GM19438 (cell line): ENCODE measurements at regions not wholly inside any gene's neighbourhood (a gene's known extent, or its start where the extent isn't known, plus 50 kb on each side); places are given as distances from the start of the nearest gene placed in this dataset.
"Not testable (repeated sequence)": the region's sequence is repeated elsewhere in the genome, so short reads cannot be mapped to it uniquely, and the experiment has no call there.

ENCODE experiments used
- ATAC-seq: cut with Tn5 transposase; IDR thresholded peaks from one replicate; pipeline ENCODE4 v1.9.1; 2021; ENCODE audit warnings: low read depth; ENCODE audit not compliant: unreplicated experiment

GRCh38 chr11:100528872-100529416 is 158.1 kb upstream of the ARHGAP42 start:
- ATAC-seq = no peak

- ATAC-seq = not testable (repeated sequence)
Measured at GRCh38 chr11:100531290-100531689, 155.8 kb upstream of the ARHGAP42 start.

GRCh38 chr11:100536979-100537378 is 150.1 kb upstream of the ARHGAP42 start:
- no peak for ATAC-seq

- ATAC-seq = no peak
Measured at GRCh38 chr11:100543386-100543785, 143.7 kb upstream of the ARHGAP42 start.

GRCh38 chr11:100545556-100545955 is 141.5 kb upstream of the ARHGAP42 start:
- no peak for ATAC-seq

GRCh38 chr11:100545970-100546369 is 141.1 kb upstream of the ARHGAP42 start:
- ATAC-seq = no peak

GRCh38 chr11:100546714-100547113 is 140.4 kb upstream of the ARHGAP42 start:
- no peak for ATAC-seq

- ATAC-seq = no peak
Measured at GRCh38 chr11:100550298-100550697, 136.8 kb upstream of the ARHGAP42 start.

GRCh38 chr11:100550912-100551632 is 136.0 kb upstream of the ARHGAP42 start:
- ATAC-seq = no peak

- ATAC-seq = no peak
Measured at GRCh38 chr11:100555931-100556330, 131.2 kb upstream of the ARHGAP42 start.

GRCh38 chr11:100556781-100557180 is 130.3 kb upstream of the ARHGAP42 start:
- no peak for ATAC-seq

- no peak for ATAC-seq
Measured at GRCh38 chr11:100557830-100558611, 129.1 kb upstream of the ARHGAP42 start.

- ATAC-seq = no peak
Measured at GRCh38 chr11:100560606-100561005, 126.5 kb upstream of the ARHGAP42 start.

- no peak for ATAC-seq
Measured at GRCh38 chr11:100561323-100561722, 125.8 kb upstream of the ARHGAP42 start.

- no peak for ATAC-seq
Measured at GRCh38 chr11:100562128-100562527, 125.0 kb upstream of the ARHGAP42 start.

GRCh38 chr11:100563541-100564280 is 123.4 kb upstream of the ARHGAP42 start:
- ATAC-seq = no peak

GRCh38 chr11:100573911-100574513 is 113.1 kb upstream of the ARHGAP42 start:
- no peak for ATAC-seq

- ATAC-seq = no peak
Measured at GRCh38 chr11:100574894-100575769, 112.0 kb upstream of the ARHGAP42 start.

GRCh38 chr11:100575860-100576717 is 111.0 kb upstream of the ARHGAP42 start:
- ATAC-seq = peak; percentile 89
